Panc1 (cell line): ENCODE measurements at regions not wholly inside any gene's neighbourhood (a gene's known extent, or its start where the extent isn't known, plus 50 kb on each side); places are given as distances from the start of the nearest gene placed in this dataset.

Source experiments
- POLR2AphosphoS5 ChIP-seq: IDR thresholded peaks from 2 replicates; pipeline ENCODE4 v1.6.1; 2012; ENCODE audit warnings: mild to moderate bottlenecking, low read depth, low read length, moderate library complexity
- TF ChIP-seq, protein P1 (sequence below): fragments of 450-650 bp; IDR thresholded peaks from 2 replicates; pipeline ENCODE4 v1.5.1; 2017; ENCODE audit warnings: mild to moderate bottlenecking

DNA sequence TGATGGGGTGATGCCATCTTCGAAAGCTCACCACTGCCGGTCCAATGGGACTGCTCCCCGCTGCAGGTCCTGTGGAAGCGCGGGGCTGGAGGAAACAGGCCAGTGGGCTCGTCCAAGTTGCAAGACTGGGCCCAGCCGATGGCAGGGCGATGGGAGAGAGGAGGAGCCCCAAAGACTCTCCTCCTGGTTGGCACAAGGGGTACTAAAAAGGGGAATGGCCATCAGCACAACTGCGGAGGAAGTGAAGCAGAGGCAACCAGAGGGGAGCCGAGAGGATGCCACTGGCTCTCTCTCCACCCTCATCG is 357.1 kb downstream of the SHANK2 start:
- TF ChIP-seq, protein P1, sequence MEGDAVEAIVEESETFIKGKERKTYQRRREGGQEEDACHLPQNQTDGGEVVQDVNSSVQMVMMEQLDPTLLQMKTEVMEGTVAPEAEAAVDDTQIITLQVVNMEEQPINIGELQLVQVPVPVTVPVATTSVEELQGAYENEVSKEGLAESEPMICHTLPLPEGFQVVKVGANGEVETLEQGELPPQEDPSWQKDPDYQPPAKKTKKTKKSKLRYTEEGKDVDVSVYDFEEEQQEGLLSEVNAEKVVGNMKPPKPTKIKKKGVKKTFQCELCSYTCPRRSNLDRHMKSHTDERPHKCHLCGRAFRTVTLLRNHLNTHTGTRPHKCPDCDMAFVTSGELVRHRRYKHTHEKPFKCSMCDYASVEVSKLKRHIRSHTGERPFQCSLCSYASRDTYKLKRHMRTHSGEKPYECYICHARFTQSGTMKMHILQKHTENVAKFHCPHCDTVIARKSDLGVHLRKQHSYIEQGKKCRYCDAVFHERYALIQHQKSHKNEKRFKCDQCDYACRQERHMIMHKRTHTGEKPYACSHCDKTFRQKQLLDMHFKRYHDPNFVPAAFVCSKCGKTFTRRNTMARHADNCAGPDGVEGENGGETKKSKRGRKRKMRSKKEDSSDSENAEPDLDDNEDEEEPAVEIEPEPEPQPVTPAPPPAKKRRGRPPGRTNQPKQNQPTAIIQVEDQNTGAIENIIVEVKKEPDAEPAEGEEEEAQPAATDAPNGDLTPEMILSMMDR = no peak
- no peak for TF ChIP-seq POLR2AphosphoS5
